Gastroesophageal sphincter (tissue), 3 donors: ENCODE measurements at regions not wholly inside any gene's neighbourhood (a gene's known extent, or its start where the extent isn't known, plus 50 kb on each side); places are given as distances from the start of the nearest gene placed in this dataset.

Source experiments
- CTCF ChIP-seq, 4 experiments: fragments of 200-600 bp in 2 of 4; fragments of 450-650 bp in 2 of 4; sonication (generic) in 1 of 4; IDR thresholded peaks; one replicate each; pipeline ENCODE4 v1.5.1; 2017 to 2019; ENCODE audit warnings: antibody characterized with exemption in 4 of 4, mild to moderate bottlenecking in 2 of 4, moderate library complexity in 2 of 4
- EP300 ChIP-seq: sonication (generic); formaldehyde crosslinking; IDR thresholded peaks from one replicate; pipeline ENCODE4 v1.6.1; 2017; ENCODE audit warnings: antibody characterized with exemption, mild to moderate bottlenecking
- POLR2A ChIP-seq, 2 donors: fragments of 450-650 bp; IDR thresholded peaks; one replicate each; pipeline ENCODE4 v1.6.1; 2017; ENCODE audit warnings: antibody characterized with exemption in 2 of 2, mild to moderate bottlenecking in 2 of 2, moderate library complexity in 1 of 2
- POLR2AphosphoS5 ChIP-seq: sonication (generic); formaldehyde crosslinking; IDR thresholded peaks from one replicate; pipeline ENCODE4 v1.6.1; 2017; ENCODE audit warnings: antibody characterized with exemption

- TF ChIP-seq CTCF (IDR thresholded peaks at IDR 0.05) (no peak), EP300 (no peak), POLR2AphosphoS5 (no peak), POLR2A (IDR thresholded peaks at IDR 0.05) (no peak)
Measured at GRCh38 chr6:159343709-159344108, 174.5 kb downstream of the FNDC1 start.
